Fibroblast of gingiva (primary cell): ENCODE measurements at regions not wholly inside any gene's neighbourhood (a gene's known extent, or its start where the extent isn't known, plus 50 kb on each side); places are given as distances from the start of the nearest gene placed in this dataset.
A peak's percentile ranks its signal among the peaks of the same experiment; 100 is the strongest.
"Not testable (repeated sequence)": the region's sequence is repeated elsewhere in the genome, so short reads cannot be mapped to it uniquely, and the experiment has no call there.

Experiments
- DNase-seq: peaks from one replicate; pipeline ENCODE4 v3.0.0-alpha.2; 2011; ENCODE audit warnings: low read depth

GRCh38 chr2:145591109-145591809, 1071.3 kb upstream of the ZEB2 start:
- DNase-seq, result no peak

DNA sequence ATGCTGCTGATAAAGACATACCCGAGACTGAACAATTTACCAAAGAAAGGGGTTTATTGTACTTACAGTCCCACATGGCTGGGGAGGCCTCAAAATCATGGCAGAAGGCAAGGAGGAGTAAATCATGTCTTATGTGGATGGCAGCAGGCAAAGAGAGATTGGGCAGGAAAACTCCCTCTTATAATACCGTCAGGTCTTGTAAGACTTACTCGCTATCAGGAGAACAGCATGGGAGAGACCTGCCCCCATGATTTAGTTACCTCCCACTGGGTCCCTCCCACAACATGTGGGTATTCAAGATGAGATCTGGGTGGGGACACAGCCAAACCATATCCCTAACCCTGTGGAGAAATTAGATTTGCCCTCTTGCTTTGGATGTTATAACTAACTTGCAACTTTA, 1068.0 kb upstream of the ZEB2 start:
- no peak for DNase-seq

GRCh38 chr2:145584353-145584752, 1064.4 kb upstream of the ZEB2 start:
- DNase-seq, result no peak

DNA sequence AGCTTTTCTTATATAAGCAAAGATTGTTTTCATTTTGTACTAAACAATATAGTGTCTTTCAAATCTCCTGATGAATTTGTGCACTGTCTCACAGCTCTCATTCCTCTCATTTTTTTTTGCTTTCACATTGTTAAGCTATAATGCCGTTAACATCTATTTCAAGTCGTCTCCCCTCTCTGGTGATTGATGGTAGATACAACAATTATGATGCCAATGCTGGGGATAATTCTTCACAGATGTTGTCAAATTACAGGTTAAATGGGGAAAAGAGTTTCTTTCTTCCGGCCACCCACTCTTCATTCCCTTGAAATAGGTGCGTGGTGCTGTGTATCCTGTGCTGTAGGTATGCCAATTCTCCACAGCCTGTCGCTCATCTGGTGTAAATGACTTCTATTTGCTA, 1053.7 kb upstream of the ZEB2 start:
- DNase-seq, result no peak

GRCh38 chr2:145572238-145572637, 1052.3 kb upstream of the ZEB2 start:
- no peak for DNase-seq

- DNase-seq, result peak; percentile 2
Observed at GRCh38 chr2:145569108-145569507, 1049.2 kb upstream of the ZEB2 start.

DNA sequence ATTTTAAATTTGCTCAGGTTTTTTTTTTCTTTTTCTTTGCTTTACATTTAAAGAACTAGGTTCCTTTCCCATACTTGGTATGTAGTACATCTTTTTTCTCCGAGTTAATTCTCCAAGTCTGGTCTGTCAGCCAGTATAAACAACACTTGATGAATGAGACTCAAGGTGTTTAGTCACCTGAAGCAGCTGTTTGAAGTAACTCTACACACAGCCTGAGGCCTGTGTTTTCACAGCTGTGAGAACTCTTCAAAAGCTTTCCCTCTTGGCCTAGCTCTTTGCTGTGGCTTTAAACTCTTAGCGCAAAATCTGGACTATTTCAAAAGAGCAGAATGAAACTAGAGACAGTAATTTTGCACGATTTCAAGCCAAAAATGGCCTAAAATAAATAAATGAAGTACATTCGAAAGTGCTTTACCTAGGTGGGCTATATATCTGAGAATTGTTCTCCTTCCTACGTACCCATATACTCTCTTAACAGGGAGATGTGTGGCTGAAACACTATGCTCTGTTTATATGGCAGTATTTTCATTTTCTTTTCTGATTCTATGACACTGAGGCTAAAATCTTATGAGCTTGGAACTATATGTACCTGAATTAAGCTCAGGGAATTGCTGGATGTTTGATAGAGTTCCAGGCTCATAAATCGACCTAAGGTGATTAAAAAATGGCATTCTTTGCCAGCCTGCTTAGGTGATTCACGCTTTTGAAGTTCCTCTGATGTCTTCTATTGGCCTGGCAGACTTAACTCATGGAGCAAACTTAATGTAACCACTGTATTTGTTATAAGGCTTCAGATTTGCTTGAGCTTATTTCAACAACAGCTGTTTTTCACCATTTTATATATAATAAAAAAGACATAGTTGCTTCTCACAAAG, 1044.1 kb upstream of the ZEB2 start:
- DNase-seq, result no peak

DNA sequence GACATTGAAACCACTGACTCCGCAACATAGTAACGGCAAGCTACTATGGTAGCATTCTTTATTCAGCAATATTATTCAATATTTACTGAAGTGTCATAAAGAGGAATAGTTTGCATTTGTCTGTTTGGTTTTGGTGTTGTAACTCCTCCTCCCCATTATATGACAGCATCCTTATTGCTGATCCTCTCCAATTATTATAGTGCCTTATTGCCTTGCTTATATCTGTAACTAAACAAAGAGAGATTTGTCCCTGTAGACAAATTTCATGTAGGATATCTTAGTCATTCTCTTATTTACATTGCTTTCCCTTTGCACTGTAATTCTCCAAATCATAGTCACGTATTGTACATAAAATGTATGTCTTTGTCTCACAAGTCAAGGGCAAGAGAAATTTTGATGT, 1041.2 kb upstream of the ZEB2 start:
- DNase-seq, result no peak

- DNase-seq, result no peak
Observed at GRCh38 chr2:145558617-145559350, 1038.9 kb upstream of the ZEB2 start.

- no peak for DNase-seq
Observed at GRCh38 chr2:145555360-145555759, 1035.4 kb upstream of the ZEB2 start.

- DNase-seq, result no peak
Observed at GRCh38 chr2:145551686-145552085, 1031.8 kb upstream of the ZEB2 start.

DNA sequence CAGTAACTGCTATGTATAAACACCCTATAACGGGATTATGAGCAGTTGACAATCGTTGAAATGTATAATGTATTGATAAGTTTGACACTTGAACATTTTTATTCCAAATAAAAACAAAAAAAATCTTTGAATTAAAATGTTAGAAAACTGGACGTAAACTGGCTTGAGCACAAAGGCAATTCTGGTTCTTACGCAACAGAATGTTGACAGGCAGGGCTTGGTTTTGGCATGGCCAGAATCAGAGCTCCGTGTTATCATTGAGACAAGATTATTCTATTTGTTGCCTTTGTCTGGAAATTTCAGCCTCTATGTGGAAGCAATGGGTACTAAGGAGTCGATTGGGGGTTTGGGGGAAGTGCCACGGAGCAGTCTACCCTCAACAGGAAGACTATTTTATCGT, 1028.6 kb upstream of the ZEB2 start:
- DNase-seq, result no peak

- DNase-seq, result no peak
Observed at GRCh38 chr2:145547620-145548019, 1027.7 kb upstream of the ZEB2 start.

DNA sequence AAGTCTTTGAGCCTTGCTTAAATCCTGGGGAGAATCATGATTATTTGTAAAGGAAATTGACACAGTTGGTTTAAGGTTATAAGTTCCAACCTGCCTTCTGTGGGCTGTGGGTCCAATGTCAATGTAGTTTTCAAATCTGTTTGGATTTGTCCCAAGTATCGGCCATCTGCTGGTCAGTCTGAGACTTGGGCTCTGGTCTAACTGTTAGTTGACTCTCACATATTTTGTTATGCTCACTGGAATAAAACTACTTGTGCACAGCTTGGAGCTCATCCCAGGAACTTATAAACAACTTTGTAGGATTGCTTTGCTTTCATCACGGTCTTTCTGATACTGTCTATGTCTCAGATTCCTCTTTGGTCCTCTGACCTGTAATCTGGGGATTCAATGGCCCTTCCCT, 1026.2 kb upstream of the ZEB2 start:
- DNase-seq, result peak; percentile 34

DNA sequence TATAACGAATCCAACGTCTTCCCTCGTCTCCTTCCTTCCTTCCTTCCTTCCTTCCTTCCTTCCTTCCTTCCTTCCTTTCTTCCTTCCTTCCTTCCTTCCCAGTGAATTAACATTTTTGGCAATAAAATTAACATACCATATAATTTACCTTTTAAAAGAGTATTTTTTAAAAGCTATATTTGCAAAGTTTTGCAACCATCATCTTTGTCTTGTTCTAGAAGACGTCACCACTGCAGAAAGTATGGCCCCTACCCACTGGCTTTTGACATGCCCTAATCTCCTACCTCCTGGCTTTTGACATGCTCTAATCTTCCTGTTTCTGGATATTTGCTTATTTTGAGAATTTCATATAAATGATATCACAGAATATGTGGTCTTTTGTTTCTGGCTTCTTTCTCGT, 1023.9 kb upstream of the ZEB2 start:
- DNase-seq, result no peak

DNA sequence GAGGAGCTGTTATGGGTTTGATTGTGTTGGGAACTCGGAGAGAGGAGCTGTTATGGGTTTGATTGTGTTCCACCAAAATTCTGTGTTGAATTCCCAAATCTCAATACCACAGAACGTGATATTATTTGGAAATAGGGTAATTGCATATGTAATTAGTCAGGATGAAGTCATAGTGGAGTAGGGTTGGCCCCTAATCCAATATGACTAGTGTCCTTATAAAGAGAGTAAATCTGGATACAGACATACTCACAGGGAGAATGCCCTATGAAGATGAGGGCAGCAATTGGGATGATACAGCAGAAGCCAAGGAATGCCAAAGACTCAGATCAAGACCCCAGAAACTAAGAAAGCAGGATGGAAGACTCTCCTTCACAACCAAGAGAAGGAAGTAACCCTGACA, 1023.2 kb upstream of the ZEB2 start:
- DNase-seq, result no peak

GRCh38 chr2:145541028-145541427, 1021.1 kb upstream of the ZEB2 start:
- DNase-seq, result no peak

GRCh38 chr2:145538661-145539350, 1018.9 kb upstream of the ZEB2 start:
- peak; percentile 55 for DNase-seq

- no peak for DNase-seq
Observed at GRCh38 chr2:145530653-145531052, 1010.7 kb upstream of the ZEB2 start.

DNA sequence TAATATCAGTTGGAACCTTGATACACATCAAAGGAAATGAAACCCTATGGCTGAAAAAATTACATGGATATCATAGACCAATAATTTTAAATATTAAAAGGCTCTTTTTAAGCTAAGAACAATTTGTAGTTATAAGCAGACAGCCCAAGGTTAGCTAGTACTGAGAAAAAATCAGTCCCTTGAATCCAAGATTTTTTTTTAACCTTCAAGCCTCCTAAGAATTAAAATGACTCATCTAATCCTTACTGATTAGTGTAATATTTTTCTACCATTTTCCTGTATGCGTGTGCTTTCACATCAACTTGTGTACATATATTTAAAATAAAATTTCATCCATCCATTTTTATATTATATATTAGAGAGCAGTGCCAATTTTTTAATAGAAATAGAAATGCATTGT, 1004.9 kb upstream of the ZEB2 start:
- no peak for DNase-seq

- DNase-seq, result no peak
Observed at GRCh38 chr2:145524303-145524702, 1004.4 kb upstream of the ZEB2 start.

DNA sequence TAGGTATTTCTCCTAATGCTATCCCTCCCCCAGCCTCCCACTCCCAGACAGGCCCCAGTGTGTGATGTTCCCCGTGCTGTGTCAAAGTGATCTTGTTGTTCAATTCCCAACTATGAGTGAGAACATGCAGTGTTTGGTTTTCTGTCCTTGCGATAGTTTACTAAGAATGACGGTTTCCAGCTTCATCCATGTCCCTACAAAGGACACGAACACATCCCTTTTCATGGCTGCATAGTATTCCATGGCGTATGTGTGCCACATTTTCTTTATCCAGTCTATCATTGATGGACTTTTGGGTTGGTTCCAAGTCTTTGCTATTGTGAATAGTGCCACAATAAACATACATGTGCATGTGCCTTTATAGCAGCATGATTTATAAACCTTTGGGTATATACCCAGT, 999.3 kb upstream of the ZEB2 start:
- not testable (repeated sequence) for DNase-seq
